ENCODE measurements at regions not wholly inside any gene's neighbourhood (a gene's known extent, or its start where the extent isn't known, plus 50 kb on each side); places are given as distances from the start of the nearest gene placed in this dataset.

DNA sequence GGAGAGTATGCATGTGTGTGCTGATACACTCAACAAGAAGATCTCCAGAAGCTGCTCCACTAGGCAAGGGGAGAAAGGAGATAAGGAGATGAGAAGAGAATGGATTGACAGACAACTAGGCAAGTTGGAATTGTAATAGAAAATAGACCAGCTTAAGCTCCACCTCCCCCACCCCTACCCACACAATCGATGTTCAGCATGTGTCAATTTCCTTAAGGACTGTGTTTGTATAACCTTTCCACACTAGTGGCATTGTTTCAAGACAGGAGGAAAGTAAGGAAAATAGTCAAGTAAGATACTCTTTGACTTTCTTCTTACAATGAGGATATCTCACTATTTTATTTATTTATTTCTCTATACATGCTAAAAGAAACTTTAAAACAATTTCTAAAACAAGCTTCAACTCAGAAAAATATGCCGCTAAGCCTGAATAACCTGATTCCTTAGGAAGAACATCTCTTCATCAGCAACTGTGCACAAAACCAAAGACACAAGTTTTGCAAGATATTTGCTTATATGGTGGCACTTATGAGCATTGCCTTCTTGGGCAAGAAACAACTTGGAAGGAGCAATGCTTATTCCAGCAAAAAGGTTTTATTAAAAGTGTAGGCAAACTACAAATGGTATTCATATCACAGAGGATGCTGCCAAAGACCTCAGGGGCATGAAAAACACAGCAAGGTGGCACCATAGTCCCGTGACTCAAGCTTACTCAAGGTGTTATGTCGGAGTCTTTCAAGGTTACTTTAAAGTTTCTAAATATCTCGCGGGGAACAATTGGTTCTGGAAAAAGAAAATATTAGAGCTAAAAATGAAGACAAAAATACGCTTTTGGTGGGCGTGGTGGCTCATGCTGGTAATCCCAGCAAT is 249.1 kb downstream of the COL12A1 start:
- TF ChIP-seq, protein P1, sequence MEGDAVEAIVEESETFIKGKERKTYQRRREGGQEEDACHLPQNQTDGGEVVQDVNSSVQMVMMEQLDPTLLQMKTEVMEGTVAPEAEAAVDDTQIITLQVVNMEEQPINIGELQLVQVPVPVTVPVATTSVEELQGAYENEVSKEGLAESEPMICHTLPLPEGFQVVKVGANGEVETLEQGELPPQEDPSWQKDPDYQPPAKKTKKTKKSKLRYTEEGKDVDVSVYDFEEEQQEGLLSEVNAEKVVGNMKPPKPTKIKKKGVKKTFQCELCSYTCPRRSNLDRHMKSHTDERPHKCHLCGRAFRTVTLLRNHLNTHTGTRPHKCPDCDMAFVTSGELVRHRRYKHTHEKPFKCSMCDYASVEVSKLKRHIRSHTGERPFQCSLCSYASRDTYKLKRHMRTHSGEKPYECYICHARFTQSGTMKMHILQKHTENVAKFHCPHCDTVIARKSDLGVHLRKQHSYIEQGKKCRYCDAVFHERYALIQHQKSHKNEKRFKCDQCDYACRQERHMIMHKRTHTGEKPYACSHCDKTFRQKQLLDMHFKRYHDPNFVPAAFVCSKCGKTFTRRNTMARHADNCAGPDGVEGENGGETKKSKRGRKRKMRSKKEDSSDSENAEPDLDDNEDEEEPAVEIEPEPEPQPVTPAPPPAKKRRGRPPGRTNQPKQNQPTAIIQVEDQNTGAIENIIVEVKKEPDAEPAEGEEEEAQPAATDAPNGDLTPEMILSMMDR (IDR thresholded peaks at IDR 0.05 in 2 of 3, conservative IDR thresholded peaks at IDR 0.05 in 1 of 3; ENCODE audit: insufficient read depth in 2 of 3, low read depth in 1 of 3, low read length in 3 of 3): no peak
- TF ChIP-seq FOXM1 (IDR thresholded peaks at IDR 0.05; ENCODE audit: low read depth): no peak
- TF ChIP-seq FOXM1 (CRISPR knock-in tag; IDR thresholded peaks at IDR 0.05; ENCODE audit: low read depth): no peak
- no peak for TF ChIP-seq CCAR2 (IDR thresholded peaks at IDR 0.05; ENCODE audit: low read depth, low read length)
- no peak for TF ChIP-seq EZH2 (IDR thresholded peaks at IDR 0.05; ENCODE audit: borderline replicate concordance, low read depth, low read length)

Measured in K562 (cell line).